CD14-positive monocyte (primary cell): ENCODE measurements at regions not wholly inside any gene's neighbourhood (a gene's known extent, or its start where the extent isn't known, plus 50 kb on each side); places are given as distances from the start of the nearest gene placed in this dataset.

Source experiments
- DNase-seq, 3 donors: peaks; one replicate each; pipeline ENCODE4 v3.0.0-alpha.2; 2011 to 2022
- H2AFZ ChIP-seq: 2 replicates; pipeline ENCODE4 v1.6.0; 2012; ENCODE audit warnings: mild to moderate bottlenecking, low read depth, low read length, inconsistent platforms; ENCODE audit not compliant: insufficient read depth, poor library complexity, severe bottlenecking
- H3K27ac ChIP-seq, 2 donors: 1 replicate in 1 of 2; 2 replicates in 1 of 2; pipeline ENCODE4 v1.5.1; 2012 to 2013; ENCODE audit warnings: low read length in 2 of 2, control low read depth in 1 of 2, inconsistent platforms in 1 of 2, low read depth in 1 of 2, mild to moderate bottlenecking in 1 of 2
- H3K27me3 ChIP-seq, 2 donors: one replicate each; pipeline versions ENCODE4 v1.6.0 to v1.6.1; 2011 to 2013; ENCODE audit warnings: low read length in 2 of 2; ENCODE audit not compliant: control insufficient read depth in 2 of 2, insufficient read depth in 2 of 2
- H3K36me3 ChIP-seq, 2 donors: replicated peaks in 1 of 2; 1 replicate in 1 of 2; 2 replicates in 1 of 2; pipeline versions ENCODE4 v1.5.1 to v1.6.1; 2012 to 2013; ENCODE audit warnings: low read length in 2 of 2, control low read depth in 1 of 2, inconsistent platforms in 1 of 2, mild to moderate bottlenecking in 1 of 2; ENCODE audit not compliant: insufficient read depth in 2 of 2, control insufficient read depth in 1 of 2
- H3K4me1 ChIP-seq, 2 donors: 1 replicate in 1 of 2; 2 replicates in 1 of 2; pipeline versions ENCODE4 v1.5.1 to v1.6.1; 2012 to 2013; ENCODE audit warnings: low read length in 2 of 2, control low read depth in 1 of 2, inconsistent platforms in 1 of 2, mild to moderate bottlenecking in 1 of 2, moderate library complexity in 1 of 2; ENCODE audit not compliant: insufficient read depth in 2 of 2, control insufficient read depth in 1 of 2
- H3K4me2 ChIP-seq: replicated peaks from 2 replicates; pipeline ENCODE3; 2012; ENCODE audit warnings: low read length, moderate library complexity, mild to moderate bottlenecking; ENCODE audit not compliant: poor library complexity, severe bottlenecking; ENCODE audit errors: extremely low read depth
- H3K4me3 ChIP-seq, 3 experiments: fragments of 200-600 bp in 1 of 3; sonication (generic) in 1 of 3; replicated peaks in 1 of 3; 1 replicate in 2 of 3; 2 replicates in 1 of 3; pipeline ENCODE4 v1.5.1; 2011 to 2013; ENCODE audit warnings: low read length in 3 of 3, mild to moderate bottlenecking in 3 of 3, control low read depth in 2 of 3, low read depth in 2 of 3, inconsistent platforms in 1 of 3, moderate library complexity in 1 of 3
- H3K79me2 ChIP-seq: 2 replicates; pipeline ENCODE4 v1.6.0; 2012; ENCODE audit warnings: mild to moderate bottlenecking, control low read depth, inconsistent platforms, low read length, moderate library complexity; ENCODE audit not compliant: insufficient read depth
- H3K9ac ChIP-seq: 2 replicates; pipeline ENCODE4 v1.6.0; 2017; ENCODE audit warnings: low read length, mild to moderate bottlenecking; ENCODE audit not compliant: insufficient read depth, poor library complexity, severe bottlenecking
- H3K9me3 ChIP-seq, 2 donors: replicated peaks in 1 of 2; 1 replicate in 1 of 2; 2 replicates in 1 of 2; pipeline versions ENCODE4 v1.5.1 to v1.6.1; 2012 to 2013; ENCODE audit warnings: low read length in 2 of 2, control low read depth in 1 of 2; ENCODE audit not compliant: control insufficient read depth in 1 of 2, insufficient read depth in 1 of 2
- H4K20me1 ChIP-seq: 2 replicates; pipeline ENCODE4 v1.6.0; 2012; ENCODE audit warnings: mild to moderate bottlenecking, low read length, control low read depth, moderate library complexity; ENCODE audit not compliant: insufficient read depth
- H3K27ac Mint-ChIP-seq, 7 donors: one replicate each; pipeline ENCODE4 v1.8.0; 2020; ENCODE audit warnings: mild to moderate bottlenecking in 7 of 7, mixed read lengths in 7 of 7, moderate library complexity in 6 of 7, inconsistent platforms in 2 of 7
- H3K27me3 Mint-ChIP-seq, 3 donors: one replicate each; pipeline ENCODE4 v1.8.0; 2021 to 2022; ENCODE audit warnings: low read depth in 3 of 3, mild to moderate bottlenecking in 3 of 3, mixed read lengths in 3 of 3, moderate library complexity in 3 of 3, inconsistent platforms in 1 of 3
- H3K36me3 Mint-ChIP-seq, 2 donors: one replicate each; pipeline ENCODE4 v1.8.0; 2020; ENCODE audit warnings: mixed read lengths in 2 of 2, inconsistent platforms in 1 of 2, mild to moderate bottlenecking in 1 of 2
- H3K4me1 Mint-ChIP-seq: one replicate; pipeline ENCODE4 v1.8.0; 2020; ENCODE audit warnings: mild to moderate bottlenecking, mixed read lengths
- H3K4me3 Mint-ChIP-seq, 2 donors: one replicate each; pipeline ENCODE4 v1.8.0; 2020; ENCODE audit warnings: mild to moderate bottlenecking in 2 of 2, mixed read lengths in 2 of 2, moderate library complexity in 1 of 2
- H3K9me3 Mint-ChIP-seq, 7 donors: one replicate each; pipeline ENCODE4 v1.8.0; 2020 to 2022; ENCODE audit warnings: mixed read lengths in 7 of 7, mild to moderate bottlenecking in 6 of 7, moderate library complexity in 6 of 7, inconsistent platforms in 2 of 7
- CTCF ChIP-seq: fragments of 200-600 bp; IDR thresholded peaks from one replicate; pipeline ENCODE4 v1.8.0; 2022; ENCODE audit warnings: antibody characterized with exemption, mild to moderate bottlenecking
- WGBS: methylation state at CpG from one replicate; pipeline ENCODE4 v1.1.5; 2013; ENCODE audit warnings: missing lambda C conversion rate; ENCODE audit not compliant: insufficient coverage; 5-methylcytosine and 5-hydroxymethylcytosine counted together
- intact Hi-C, 2 donors: fragments of 100-400 bp; cut with micrococcal nuclease; formaldehyde crosslinking; loops; one replicate each; pipeline versions ENCODE4 v1.15.0 to v1.15.1; 2023

- no peak overlapping the region for H3K27ac Mint-ChIP-seq
- WGBS, result 91% methylated on average over 7 of the region's 8 CpGs
- no peak overlapping the region for H2AFZ ChIP-seq
Measured at GRCh38 chr16:55929181-55929580, 54.0 kb upstream of the CES5A start.

GRCh38 chr16:55925242-55925641 lies 50.1 kb upstream of the CES5A start:
- peaks cover 10 to 27% (median 14%) of the 10 kb centered on the region in 3 donors for H3K27me3 Mint-ChIP-seq
- Histone ChIP-seq H3K27me3 (peaks cover 0 to 3% of the 10 kb centered on the region in 2 donors), H3K4me2 (no peak overlapping the region), H3K9ac (no peak overlapping the region), H4K20me1 (no peaks in the 10 kb centered on the region), H3K9me3 (no peaks in the 10 kb centered on the region), H3K4me3 (no peak overlapping the region), H3K27ac (no peak overlapping the region), H3K4me1 (no peaks in the 10 kb centered on the region), H3K36me3 (no peaks in the 10 kb centered on the region), H2AFZ (no peak overlapping the region), H3K79me2 (no peaks in the 10 kb centered on the region)
- no peak for DNase-seq
- intact Hi-C loops, result no loop called here
- no peaks in the 10 kb centered on the region for H3K4me1 Mint-ChIP-seq
- no peak overlapping the region for H3K4me3 Mint-ChIP-seq
- WGBS, result no CpG with 5 or more reads among the region's 3 CpGs
- TF ChIP-seq CTCF, result no peak
- no peak overlapping the region for H3K27ac Mint-ChIP-seq
- H3K9me3 Mint-ChIP-seq, result peaks cover 0 to 3% (median 0%) of the 10 kb centered on the region in 7 donors
- no peaks in the 10 kb centered on the region for H3K36me3 Mint-ChIP-seq

More at GRCh38 chr16:55929181-55929580, 54.0 kb upstream of the CES5A start:
- H3K9me3 ChIP-seq, result no peaks in the 10 kb centered on the region
- peaks cover 6 to 14% (median 8%) of the 10 kb centered on the region in 3 donors for H3K27me3 Mint-ChIP-seq
- no peaks in the 10 kb centered on the region for H3K36me3 ChIP-seq
- H3K9ac ChIP-seq, result no peak overlapping the region
- DNase-seq, result no peak
- no peaks in the 10 kb centered on the region for H3K79me2 ChIP-seq
- no peak overlapping the region for H3K27ac ChIP-seq
- intact Hi-C loops, result no loop called here
- peaks cover 0 to 8% (median 3%) of the 10 kb centered on the region in 7 donors for H3K9me3 Mint-ChIP-seq
- no peaks in the 10 kb centered on the region for H3K4me1 ChIP-seq
- H4K20me1 ChIP-seq, result no peaks in the 10 kb centered on the region
- no peak for TF ChIP-seq CTCF
- no peak overlapping the region for H3K4me3 ChIP-seq
- no peaks in the 10 kb centered on the region for H3K4me1 Mint-ChIP-seq
- H3K36me3 Mint-ChIP-seq, result no peaks in the 10 kb centered on the region
- H3K4me2 ChIP-seq, result no peak overlapping the region
- H3K27me3 ChIP-seq, result no peaks in the 10 kb centered on the region
- H3K4me3 Mint-ChIP-seq, result no peak overlapping the region
